Thyroid gland (tissue), 4 donors: ENCODE measurements at regions not wholly inside any gene's neighbourhood (a gene's known extent, or its start where the extent isn't known, plus 50 kb on each side); places are given as distances from the start of the nearest gene placed in this dataset.

Source experiments
- DNase-seq, 2 donors: peaks; one replicate each; pipeline ENCODE4 v3.0.0-alpha.2; 2019
- H3K27ac ChIP-seq, 3 donors: fragments of 200-600 bp; sonication (generic); 1 replicate in 2 of 3; 2 replicates in 1 of 3; pipeline ENCODE4 v1.5.1; 2016 to 2019; ENCODE audit warnings: mild to moderate bottlenecking in 1 of 3, moderate library complexity in 1 of 3
- H3K27me3 ChIP-seq: fragments of 200-600 bp; sonication (generic); one replicate; pipeline ENCODE4 v1.5.1; 2019
- H3K36me3 ChIP-seq, 2 donors: fragments of 200-600 bp; sonication (generic); one replicate each; pipeline ENCODE4 v1.5.1; 2016 to 2019
- H3K4me1 ChIP-seq, 2 donors: fragments of 200-600 bp; sonication (generic); one replicate each; pipeline ENCODE4 v1.5.1; 2017 to 2019
- H3K4me3 ChIP-seq, 3 donors: fragments of 200-600 bp; sonication (generic); replicated peaks in 1 of 3; 1 replicate in 2 of 3; 2 replicates in 1 of 3; pipeline ENCODE4 v1.5.1; 2016; ENCODE audit warnings: mild to moderate bottlenecking in 1 of 3
- H3K9me3 ChIP-seq: fragments of 200-600 bp; sonication (generic); one replicate; pipeline ENCODE4 v1.5.1; 2017
- CTCF ChIP-seq, 6 experiments: fragments of 200-600 bp in 3 of 6; fragments of 450-650 bp in 3 of 6; sonication (generic) in 3 of 6; IDR thresholded peaks; one replicate each; pipeline ENCODE4 v1.5.1; 2016 to 2019; ENCODE audit warnings: antibody characterized with exemption in 6 of 6, mild to moderate bottlenecking in 2 of 6, inconsistent platforms in 1 of 6, moderate library complexity in 1 of 6
- POLR2A ChIP-seq, 2 donors: fragments of 450-650 bp; IDR thresholded peaks; one replicate each; pipeline ENCODE4 v1.6.1; 2017; ENCODE audit warnings: antibody characterized with exemption in 2 of 2, mild to moderate bottlenecking in 2 of 2, moderate library complexity in 1 of 2
- WGBS, 2 donors: methylation state at CpG; one replicate each; pipeline ENCODE4 v1.1.5; 2017; 5-methylcytosine and 5-hydroxymethylcytosine counted together
- intact Hi-C: fragments of 100-400 bp; cut with DNase I; formaldehyde crosslinking; loops from one replicate; pipeline ENCODE4 v1.15.1; 2023

DNA sequence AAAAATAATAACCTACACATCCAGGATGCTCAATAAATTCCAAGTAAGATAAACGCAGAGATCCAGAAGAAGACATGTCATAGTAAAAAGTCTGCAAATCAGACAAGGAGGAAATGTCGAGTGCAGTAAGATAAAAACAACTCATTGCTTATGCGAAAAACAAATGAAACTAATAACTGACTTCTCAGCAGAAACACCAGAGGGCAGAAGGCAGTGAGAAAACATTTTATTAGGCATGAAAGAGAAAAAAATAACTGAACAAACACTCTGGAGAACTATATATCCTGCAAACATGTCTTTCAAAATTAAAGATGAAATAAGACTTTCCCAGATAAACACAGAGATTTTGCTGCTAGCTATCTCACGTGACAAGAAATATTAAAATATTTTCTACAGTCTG, 201.3 kb upstream of the CTSO start:
- H3K4me1 ChIP-seq, result no peaks in the 10 kb centered on the region
- H3K4me3 ChIP-seq, result no peak overlapping the region
- WGBS, 2 donors, result 85 to 91% methylated on average over 4 of the region's 4 CpGs
- intact Hi-C loops, result no loop called here
- no peaks in the 10 kb centered on the region for H3K36me3 ChIP-seq
- H3K9me3 ChIP-seq, result no peaks in the 10 kb centered on the region
- no peaks in the 10 kb centered on the region for H3K27me3 ChIP-seq
- no peak for TF ChIP-seq CTCF (IDR thresholded peaks at IDR 0.05)
- no peak for TF ChIP-seq POLR2A (IDR thresholded peaks at IDR 0.05)
- no peak for DNase-seq
- H3K27ac ChIP-seq, result no peak overlapping the region

DNA sequence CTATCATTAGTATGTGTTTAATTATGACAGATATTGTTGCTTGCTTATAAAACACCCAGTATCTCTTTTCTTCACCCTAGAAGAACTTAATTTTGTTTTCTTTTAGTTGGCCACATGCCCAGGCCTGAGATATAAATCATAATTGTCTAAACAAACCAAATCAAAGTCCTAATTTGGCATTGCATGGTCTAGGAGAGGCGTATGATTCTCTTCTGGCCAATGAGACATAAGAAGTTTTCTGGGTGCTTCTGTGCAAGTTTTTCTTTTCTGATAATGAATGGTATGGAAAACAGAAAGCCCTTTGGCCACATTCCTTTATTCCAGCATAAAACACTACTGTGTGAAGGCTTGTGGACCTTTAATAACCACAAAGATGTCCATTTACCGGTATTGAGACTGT, 192.9 kb upstream of the CTSO start:
- Histone ChIP-seq H3K36me3 (no peaks in the 10 kb centered on the region), H3K4me1 (no peaks in the 10 kb centered on the region), H3K9me3 (no peaks in the 10 kb centered on the region), H3K27ac (no peak overlapping the region), H3K4me3 (no peak overlapping the region), H3K27me3 (no peaks in the 10 kb centered on the region)
- WGBS, 2 donors, result 76 to 82% methylated on average over 2 of the region's 2 CpGs
- intact Hi-C loops, result no loop called here
- TF ChIP-seq POLR2A (IDR thresholded peaks at IDR 0.05) (no peak), CTCF (IDR thresholded peaks at IDR 0.05) (no peak)
- DNase-seq, result no peak

- no peaks in the 10 kb centered on the region for H3K27me3 ChIP-seq
- WGBS, 2 donors, result 81 to 87% methylated on average over 3 of the region's 3 CpGs
- H3K27ac ChIP-seq, result no peak overlapping the region
- no peak for TF ChIP-seq CTCF (IDR thresholded peaks at IDR 0.05)
- no peak for TF ChIP-seq POLR2A (IDR thresholded peaks at IDR 0.05)
- no peaks in the 10 kb centered on the region for H3K9me3 ChIP-seq
- H3K36me3 ChIP-seq, result no peaks in the 10 kb centered on the region
- H3K4me3 ChIP-seq, result no peak overlapping the region
- H3K4me1 ChIP-seq, result no peaks in the 10 kb centered on the region
- intact Hi-C loops, result no loop called here
- no peak for DNase-seq
These were observed 191.3 kb upstream of the CTSO start for GRCh38 chr4:156144961-156145360.

- no peaks in the 10 kb centered on the region for H3K36me3 ChIP-seq
- no peak overlapping the region for H3K4me3 ChIP-seq
- intact Hi-C loops, result no loop called here
- DNase-seq, result no peak
- 90 to 93% methylated on average over 9 of the region's 9 CpGs for WGBS, 2 donors
- H3K27me3 ChIP-seq, result no peaks in the 10 kb centered on the region
- H3K27ac ChIP-seq, result no peak overlapping the region
- no peak for TF ChIP-seq POLR2A (IDR thresholded peaks at IDR 0.05)
- no peak for TF ChIP-seq CTCF (IDR thresholded peaks at IDR 0.05)
- no peaks in the 10 kb centered on the region for H3K9me3 ChIP-seq
- no peaks in the 10 kb centered on the region for H3K4me1 ChIP-seq
These were observed 185.2 kb upstream of the CTSO start for GRCh38 chr4:156138781-156139280.

DNA sequence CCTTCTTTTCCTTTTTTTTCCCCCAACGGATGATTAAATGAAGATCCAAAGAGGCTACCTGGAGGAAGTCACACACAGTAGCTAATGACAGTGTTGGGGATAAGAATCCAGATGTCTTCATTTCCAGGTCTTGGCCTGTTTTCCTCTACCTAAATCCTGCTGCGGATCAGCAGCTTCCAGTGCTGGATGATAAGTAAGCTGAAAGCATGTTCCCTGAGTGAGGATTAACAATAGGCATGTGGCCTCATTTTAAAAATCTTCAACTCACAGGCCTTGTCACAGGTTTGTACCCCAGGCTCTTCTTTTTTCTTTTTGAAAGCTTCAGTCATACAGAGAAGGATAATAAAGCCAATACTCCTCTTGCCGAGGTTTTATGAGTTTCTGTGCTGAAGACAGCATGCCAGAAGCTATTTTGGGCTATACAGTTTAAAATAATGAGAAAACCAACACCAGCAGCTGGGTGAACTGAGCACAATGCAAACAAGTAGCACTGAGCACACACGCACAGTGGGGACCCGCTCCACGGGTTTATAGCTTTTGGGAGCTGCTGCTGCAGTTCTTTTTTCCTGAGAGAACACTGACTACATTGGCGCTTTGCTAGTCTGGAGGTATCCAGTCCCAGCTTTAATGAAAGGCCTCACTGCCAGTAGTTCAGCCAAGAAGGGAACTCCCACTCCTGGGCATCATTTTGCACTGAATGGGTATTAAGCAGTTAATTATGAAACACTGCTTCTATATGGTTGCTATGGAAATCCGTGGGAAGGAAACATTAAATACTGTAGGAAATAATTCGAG, 184.2 kb upstream of the CTSO start:
- 68 to 69% methylated on average over 9 of the region's 9 CpGs for WGBS, 2 donors
- no peak for DNase-seq
- no peaks in the 10 kb centered on the region for H3K4me1 ChIP-seq
- intact Hi-C loops, result no loop called here
- H3K36me3 ChIP-seq, result no peaks in the 10 kb centered on the region
- no peaks in the 10 kb centered on the region for H3K27me3 ChIP-seq
- no peaks in the 10 kb centered on the region for H3K9me3 ChIP-seq
- H3K4me3 ChIP-seq, result no peak overlapping the region
- no peak overlapping the region for H3K27ac ChIP-seq
- no peak for TF ChIP-seq CTCF (IDR thresholded peaks at IDR 0.05)
- no peak for TF ChIP-seq POLR2A (IDR thresholded peaks at IDR 0.05)
